Neuronal stem cell (in vitro differentiated cells): ENCODE measurements at regions not wholly inside any gene's neighbourhood (a gene's known extent, or its start where the extent isn't known, plus 50 kb on each side); places are given as distances from the start of the nearest gene placed in this dataset.

Experiments
- DNase-seq: peaks from one replicate; pipeline ENCODE4 v3.0.0-alpha.2; 2013; ENCODE audit warnings: low spot score
- H2AFZ ChIP-seq: one replicate; pipeline ENCODE4 v1.6.1; 2013; ENCODE audit warnings: mild to moderate bottlenecking, low read length, inconsistent platforms
- H2AK5ac ChIP-seq: 2 replicates; pipeline ENCODE4 v1.6.1; 2013; ENCODE audit warnings: low read depth, mild to moderate bottlenecking, inconsistent platforms, low read length, moderate library complexity, mixed read lengths
- H2BK120ac ChIP-seq: 2 replicates; pipeline ENCODE4 v1.6.1; 2013; ENCODE audit warnings: low read depth, mild to moderate bottlenecking, inconsistent platforms, low read length, moderate library complexity, mixed read lengths
- H2BK12ac ChIP-seq: one replicate; pipeline ENCODE4 v1.6.1; 2013; ENCODE audit warnings: low read length, inconsistent platforms
- H2BK15ac ChIP-seq: 2 replicates; pipeline ENCODE4 v1.6.1; 2013; ENCODE audit warnings: mild to moderate bottlenecking, low read length, inconsistent platforms, mixed read lengths
- H2BK5ac ChIP-seq: one replicate; pipeline ENCODE4 v1.6.1; 2013; ENCODE audit warnings: inconsistent platforms, mild to moderate bottlenecking, low read length, moderate library complexity
- H3K14ac ChIP-seq: one replicate; pipeline ENCODE4 v1.6.1; 2013; ENCODE audit warnings: low read length, inconsistent platforms
- H3K18ac ChIP-seq: 2 replicates; pipeline ENCODE4 v1.6.1; 2013; ENCODE audit warnings: low read length, inconsistent platforms
- H3K23ac ChIP-seq: 2 replicates; pipeline ENCODE4 v1.6.1; 2013; ENCODE audit warnings: low read depth, mild to moderate bottlenecking, mixed read lengths, low read length, inconsistent platforms; ENCODE audit not compliant: poor library complexity
- H3K27ac ChIP-seq: replicated peaks from 3 replicates; pipeline ENCODE4 v1.5.1; 2013; ENCODE audit warnings: low read length, inconsistent platforms
- H3K27me3 ChIP-seq, 3 experiments: 2 replicates each; pipeline ENCODE4 v1.6.1; 2013; ENCODE audit warnings: low read length in 3 of 3, mild to moderate bottlenecking in 2 of 3, inconsistent platforms in 1 of 3, low read depth in 1 of 3, mixed read lengths in 1 of 3, moderate library complexity in 1 of 3; ENCODE audit not compliant: control insufficient read depth in 3 of 3, insufficient read depth in 3 of 3
- H3K36me3 ChIP-seq, 2 donors: replicated peaks in 1 of 2; 2 replicates each; pipeline ENCODE4 v1.6.1; 2013; ENCODE audit warnings: low read length in 2 of 2; ENCODE audit not compliant: control insufficient read depth in 2 of 2, insufficient read depth in 2 of 2
- H3K4ac ChIP-seq: 2 replicates; pipeline ENCODE4 v1.6.1; 2013; ENCODE audit warnings: inconsistent platforms, mild to moderate bottlenecking, low read length, moderate library complexity
- H3K4me1 ChIP-seq, 2 donors: 1 replicate in 1 of 2; 2 replicates in 1 of 2; pipeline ENCODE4 v1.6.1; 2013; ENCODE audit warnings: low read length in 2 of 2, low read depth in 1 of 2; ENCODE audit not compliant: control insufficient read depth in 2 of 2, insufficient read depth in 1 of 2
- H3K4me2 ChIP-seq: one replicate; pipeline ENCODE4 v1.6.1; 2013; ENCODE audit warnings: mild to moderate bottlenecking, low read length, inconsistent platforms; ENCODE audit not compliant: insufficient read depth, poor library complexity, severe bottlenecking
- H3K4me3 ChIP-seq, 2 donors: 2 replicates each; pipeline ENCODE4 v1.5.1; 2013; ENCODE audit warnings: low read length in 2 of 2, mild to moderate bottlenecking in 2 of 2, inconsistent platforms in 1 of 2, moderate library complexity in 1 of 2
- H3K79me1 ChIP-seq: one replicate; pipeline ENCODE4 v1.6.1; 2013; ENCODE audit warnings: low read depth, mild to moderate bottlenecking, inconsistent platforms, low read length, moderate library complexity
- H3K9ac ChIP-seq: one replicate; pipeline ENCODE4 v1.6.1; 2013; ENCODE audit warnings: mild to moderate bottlenecking, low read depth, low read length, inconsistent platforms; ENCODE audit not compliant: poor library complexity
- H3K9me3 ChIP-seq, 2 donors: replicated peaks in 1 of 2; 2 replicates each; pipeline versions ENCODE3 to v1.6.1; 2013; ENCODE audit warnings: low read length in 2 of 2, mild to moderate bottlenecking in 2 of 2, inconsistent platforms in 1 of 2, low read depth in 1 of 2, mixed read lengths in 1 of 2, moderate library complexity in 1 of 2; ENCODE audit not compliant: control insufficient read depth in 2 of 2, insufficient read depth in 1 of 2
- H4K8ac ChIP-seq: one replicate; pipeline ENCODE4 v1.6.1; 2013; ENCODE audit warnings: low read depth, mild to moderate bottlenecking, inconsistent platforms, low read length, moderate library complexity
- H4K91ac ChIP-seq: one replicate; pipeline ENCODE4 v1.6.1; 2013; ENCODE audit warnings: low read length, low read depth, mild to moderate bottlenecking, inconsistent platforms; ENCODE audit not compliant: poor library complexity
- WGBS, 2 donors: extraction: QIAGEN DNeasy Blood & Tissue Kit; methylation state at CpG; one replicate each; pipeline ENCODE4 v1.1.7; 2013; ENCODE audit warnings: missing lambda C conversion rate in 2 of 2, mixed read lengths in 1 of 2; ENCODE audit not compliant: insufficient read length in 2 of 2, insufficient replicate concordance in 1 of 2; ENCODE audit errors: extremely low coverage in 2 of 2; 5-methylcytosine and 5-hydroxymethylcytosine counted together

GRCh38 chr6:165950316-165950715, 217.3 kb downstream of the TBXT start:
- Histone ChIP-seq H2BK120ac (no peak overlapping the region), H4K91ac (no peak overlapping the region), H2BK15ac (no peak overlapping the region), H3K4me1 (no peaks in the 10 kb centered on the region), H3K27ac (no peak overlapping the region), H3K9me3 (peaks cover 0 to 2% of the 10 kb centered on the region in 2 donors), H3K79me1 (no peaks in the 10 kb centered on the region), H3K18ac (no peak overlapping the region), H3K27me3 (peaks cover 0 to 15% (median 0%) of the 10 kb centered on the region in 3 experiments), H2AFZ (no peak overlapping the region), H3K36me3 (no peaks in the 10 kb centered on the region), H3K4ac (no peak overlapping the region), H3K9ac (no peak overlapping the region), H2AK5ac (no peak overlapping the region), H2BK5ac (no peak overlapping the region), H3K4me3 (no peak overlapping the region), H3K14ac (no peak overlapping the region), H2BK12ac (no peak overlapping the region), H3K4me2 (no peak overlapping the region), H4K8ac (no peak overlapping the region), H3K23ac (no peak overlapping the region)
- no CpG with 5 or more reads among the region's 6 CpGs for WGBS, 2 donors
- no peak for DNase-seq

- Histone ChIP-seq H2AFZ (no peak overlapping the region), H2BK5ac (no peak overlapping the region)
These were observed 218.3 kb downstream of the TBXT start for GRCh38 chr6:165949324-165949723.

GRCh38 chr6:165944002-165944466, 223.6 kb downstream of the TBXT start:
- H3K23ac ChIP-seq: no peak overlapping the region
- H3K4me2 ChIP-seq: no peak overlapping the region
- no peak overlapping the region for H3K27ac ChIP-seq
- H2AK5ac ChIP-seq: no peak overlapping the region
- no peak overlapping the region for H2BK120ac ChIP-seq
- H2BK5ac ChIP-seq: no peak overlapping the region
- no peak overlapping the region for H3K9ac ChIP-seq
- no peak for DNase-seq
- peaks cover 0 to 2% of the 10 kb centered on the region in 2 donors for H3K9me3 ChIP-seq
- H3K14ac ChIP-seq: no peak overlapping the region
- no peaks in the 10 kb centered on the region for H3K36me3 ChIP-seq
- no CpG with 5 or more reads among the region's 2 CpGs for WGBS, 2 donors
- no peak overlapping the region for H3K4ac ChIP-seq
- H2BK12ac ChIP-seq: no peak overlapping the region
- no peaks in the 10 kb centered on the region for H3K4me1 ChIP-seq
- no peak overlapping the region for H3K18ac ChIP-seq
- no peak overlapping the region for H2AFZ ChIP-seq
- no peak overlapping the region for H4K8ac ChIP-seq
- no peak overlapping the region for H3K4me3 ChIP-seq
- no peak overlapping the region for H4K91ac ChIP-seq
- no peaks in the 10 kb centered on the region for H3K79me1 ChIP-seq
- peaks cover 0 to 2% (median 0%) of the 10 kb centered on the region in 3 experiments for H3K27me3 ChIP-seq
- H2BK15ac ChIP-seq: no peak overlapping the region

More at GRCh38 chr6:165949324-165949723, 218.3 kb downstream of the TBXT start:
- Histone ChIP-seq H3K27ac (no peak overlapping the region), H2AK5ac (no peak overlapping the region), H3K9me3 (peaks cover 0 to 2% of the 10 kb centered on the region in 2 donors), H3K14ac (peak overlapping the region; percentile 4), H3K4me2 (no peak overlapping the region), H4K91ac (peak overlapping the region; percentile 75), H2BK12ac (no peak overlapping the region), H3K18ac (no peak overlapping the region), H3K9ac (no peak overlapping the region), H2BK120ac (no peak overlapping the region), H3K4ac (no peak overlapping the region), H3K79me1 (no peaks in the 10 kb centered on the region), H2BK15ac (no peak overlapping the region), H3K4me1 (no peaks in the 10 kb centered on the region), H3K4me3 (no peak overlapping the region), H4K8ac (no peak overlapping the region), H3K27me3 (peaks cover 0 to 11% (median 0%) of the 10 kb centered on the region in 3 experiments), H3K36me3 (no peaks in the 10 kb centered on the region), H3K23ac (no peak overlapping the region)
- DNase-seq: no peak
- WGBS, 2 donors: no CpG with 5 or more reads among the region's 12 CpGs

- Histone ChIP-seq H3K18ac (no peak overlapping the region), H3K23ac (no peak overlapping the region)
These were observed 225.9 kb downstream of the TBXT start for GRCh38 chr6:165941786-165942185.

More at GRCh38 chr6:165941786-165942185, 225.9 kb downstream of the TBXT start:
- Histone ChIP-seq H3K79me1 (no peaks in the 10 kb centered on the region), H3K9ac (no peak overlapping the region), H3K27ac (no peak overlapping the region), H2BK12ac (no peak overlapping the region), H2BK15ac (no peak overlapping the region), H3K4ac (no peak overlapping the region), H3K14ac (no peak overlapping the region), H4K8ac (no peak overlapping the region), H3K4me2 (no peak overlapping the region), H2BK120ac (no peak overlapping the region), H3K27me3 (peaks cover 0 to 2% (median 0%) of the 10 kb centered on the region in 3 experiments), H3K4me1 (no peaks in the 10 kb centered on the region), H3K36me3 (no peaks in the 10 kb centered on the region), H2BK5ac (no peak overlapping the region), H3K9me3 (no peaks in the 10 kb centered on the region), H4K91ac (no peak overlapping the region), H3K4me3 (no peak overlapping the region), H2AFZ (no peak overlapping the region), H2AK5ac (no peak overlapping the region)
- no CpG with 5 or more reads among the region's 4 CpGs for WGBS, 2 donors
- DNase-seq: no peak
